Astrocyte (in vitro differentiated cells and primary cell): ENCODE measurements at regions not wholly inside any gene's neighbourhood (a gene's known extent, or its start where the extent isn't known, plus 50 kb on each side); places are given as distances from the start of the nearest gene placed in this dataset.

ENCODE experiments used
- DNase-seq: peaks from one replicate; pipeline ENCODE4 v3.0.0-alpha.2; 2010; ENCODE audit warnings: low read depth
- FAIRE-seq: peaks from 2 replicates; lab custom pipeline; 2011; peaks lifted over from hg19 to GRCh38; lab: Jason Lieb, UNC
- H2AFZ ChIP-seq: 2 replicates; pipeline ENCODE4 v1.6.0; 2012; ENCODE audit warnings: low read depth, low read length, inconsistent platforms
- H3K27ac ChIP-seq: 2 replicates; pipeline ENCODE4 v1.5.1; 2011; ENCODE audit warnings: low read depth, low read length, inconsistent platforms
- H3K27me3 ChIP-seq: 2 replicates; pipeline ENCODE4 v1.6.0; 2011; ENCODE audit warnings: low read length, inconsistent platforms; ENCODE audit not compliant: insufficient read depth
- H3K36me3 ChIP-seq: 2 replicates; pipeline ENCODE4 v1.5.1; 2011; ENCODE audit warnings: low read length, inconsistent platforms; ENCODE audit not compliant: insufficient read depth
- H3K4me1 ChIP-seq: 2 replicates; pipeline ENCODE4 v1.5.1; 2011; ENCODE audit warnings: low read length, inconsistent platforms; ENCODE audit not compliant: insufficient read depth
- H3K4me2 ChIP-seq: 2 replicates; pipeline ENCODE4 v1.6.0; 2012; ENCODE audit warnings: low read length, inconsistent platforms
- H3K4me3 ChIP-seq: 2 replicates; pipeline ENCODE4 v1.5.1; 2011; ENCODE audit warnings: low read depth, mild to moderate bottlenecking, low read length, inconsistent platforms; ENCODE audit not compliant: insufficient read depth
- H3K79me2 ChIP-seq: 2 replicates; pipeline ENCODE4 v1.6.0; 2012; ENCODE audit warnings: mild to moderate bottlenecking, low read length, inconsistent platforms; ENCODE audit not compliant: insufficient read depth
- H3K9ac ChIP-seq: 2 replicates; pipeline ENCODE4 v1.6.0; 2012; ENCODE audit warnings: mild to moderate bottlenecking, low read length, inconsistent platforms
- H3K9me3 ChIP-seq: 2 replicates; pipeline ENCODE4 v1.5.1; 2012; ENCODE audit warnings: low read depth, mild to moderate bottlenecking, low read length, inconsistent platforms; ENCODE audit not compliant: insufficient read depth
- H4K20me1 ChIP-seq: 2 replicates; pipeline ENCODE4 v1.6.0; 2012; ENCODE audit warnings: low read length, inconsistent platforms; ENCODE audit not compliant: insufficient read depth
- H3K27ac Mint-ChIP-seq: one replicate; pipeline ENCODE4 v1.8.0; 2021; ENCODE audit warnings: mild to moderate bottlenecking, mixed read lengths; ENCODE audit not compliant: unreplicated experiment
- H3K27me3 Mint-ChIP-seq: one replicate; pipeline ENCODE4 v1.8.0; 2021; ENCODE audit warnings: low read depth, mixed read lengths; ENCODE audit not compliant: unreplicated experiment
- H3K36me3 Mint-ChIP-seq: one replicate; pipeline ENCODE4 v1.8.0; 2021; ENCODE audit warnings: low read depth, mixed read lengths; ENCODE audit not compliant: unreplicated experiment
- H3K4me1 Mint-ChIP-seq: one replicate; pipeline ENCODE4 v1.8.0; 2021; ENCODE audit warnings: low read depth, mixed read lengths; ENCODE audit not compliant: unreplicated experiment
- H3K4me3 Mint-ChIP-seq: one replicate; pipeline ENCODE4 v1.8.0; 2021; ENCODE audit warnings: mild to moderate bottlenecking, moderate library complexity, mixed read lengths; ENCODE audit not compliant: unreplicated experiment
- H3K9me3 Mint-ChIP-seq: one replicate; pipeline ENCODE4 v1.8.0; 2021; ENCODE audit warnings: mild to moderate bottlenecking, mixed read lengths; ENCODE audit not compliant: unreplicated experiment
- CTCF ChIP-seq: IDR thresholded peaks from 2 replicates; pipeline ENCODE4 v1.5.1; 2011; ENCODE audit warnings: low read depth, mild to moderate bottlenecking, inconsistent platforms, low read length, moderate library complexity; ENCODE audit not compliant: insufficient read depth
- EZH2 ChIP-seq: IDR thresholded peaks from 2 replicates; pipeline ENCODE4 v1.6.1; 2012; ENCODE audit warnings: mild to moderate bottlenecking, low read length, inconsistent platforms; ENCODE audit not compliant: insufficient read depth

GRCh38 chr18:78579854-78580577, 399.6 kb upstream of the SALL3 start:
- TF ChIP-seq EZH2 (no peak), CTCF (no peak)
- H3K79me2 ChIP-seq, result no peaks in the 10 kb centered on the region
- H3K36me3 ChIP-seq, result no peaks in the 10 kb centered on the region
- Mint-ChIP-seq H3K36me3 (no peaks in the 10 kb centered on the region), H3K27ac (no peak overlapping the region), H3K9me3 (peaks cover 14% of the 10 kb centered on the region), H3K4me1 (no peaks in the 10 kb centered on the region), H3K27me3 (no peaks in the 10 kb centered on the region), H3K4me3 (no peak overlapping the region)
- no peaks in the 10 kb centered on the region for H3K4me1 ChIP-seq
- no peak overlapping the region for H3K27ac ChIP-seq
- H2AFZ ChIP-seq, result no peak overlapping the region
- peaks cover 20% of the 10 kb centered on the region for H3K9me3 ChIP-seq
- no peaks in the 10 kb centered on the region for H3K27me3 ChIP-seq
- FAIRE-seq, result no peak
- H3K9ac ChIP-seq, result no peak overlapping the region
- H3K4me2 ChIP-seq, result no peak overlapping the region
- no peaks in the 10 kb centered on the region for H4K20me1 ChIP-seq
- DNase-seq, result no peak
- H3K4me3 ChIP-seq, result no peak overlapping the region

DNA sequence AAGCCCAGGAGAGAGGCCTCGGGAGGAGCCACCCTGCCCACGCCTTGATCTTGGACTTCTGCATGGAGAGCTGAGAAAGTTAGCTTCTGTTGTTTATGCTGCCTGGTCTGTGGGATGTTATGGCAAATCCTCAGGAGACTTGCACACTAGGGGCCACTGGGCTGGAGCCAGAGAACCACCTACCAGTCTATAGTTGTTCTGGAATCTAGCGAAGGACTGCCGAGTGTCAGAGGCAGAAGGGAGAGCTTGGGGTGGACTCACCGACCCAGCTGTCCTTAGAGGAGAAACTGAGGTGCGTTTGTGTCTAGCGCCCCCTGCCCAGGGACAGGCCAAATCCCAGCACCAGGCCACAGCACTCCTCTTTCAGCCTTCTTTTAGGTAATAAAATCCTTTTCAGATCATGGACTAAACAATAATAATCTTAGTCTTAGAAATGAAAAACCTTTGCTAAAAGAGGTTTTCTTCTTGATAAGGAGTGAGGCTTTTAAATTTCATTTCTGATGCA, 398.7 kb upstream of the SALL3 start:
- Histone ChIP-seq H3K9me3 (peaks cover 17% of the 10 kb centered on the region), H3K4me3 (no peak overlapping the region), H3K36me3 (no peaks in the 10 kb centered on the region), H3K27me3 (no peaks in the 10 kb centered on the region), H3K4me2 (no peak overlapping the region), H4K20me1 (no peaks in the 10 kb centered on the region), H3K27ac (no peak overlapping the region), H3K4me1 (no peaks in the 10 kb centered on the region), H3K9ac (no peak overlapping the region), H3K79me2 (no peaks in the 10 kb centered on the region), H2AFZ (no peak overlapping the region)
- no peaks in the 10 kb centered on the region for H3K36me3 Mint-ChIP-seq
- H3K4me3 Mint-ChIP-seq, result no peak overlapping the region
- no peak overlapping the region for H3K27ac Mint-ChIP-seq
- FAIRE-seq (no peak), DNase-seq (no peak)
- H3K27me3 Mint-ChIP-seq, result no peaks in the 10 kb centered on the region
- H3K4me1 Mint-ChIP-seq, result no peaks in the 10 kb centered on the region
- TF ChIP-seq CTCF (no peak), EZH2 (no peak)
- peaks cover 14% of the 10 kb centered on the region for H3K9me3 Mint-ChIP-seq

DNA sequence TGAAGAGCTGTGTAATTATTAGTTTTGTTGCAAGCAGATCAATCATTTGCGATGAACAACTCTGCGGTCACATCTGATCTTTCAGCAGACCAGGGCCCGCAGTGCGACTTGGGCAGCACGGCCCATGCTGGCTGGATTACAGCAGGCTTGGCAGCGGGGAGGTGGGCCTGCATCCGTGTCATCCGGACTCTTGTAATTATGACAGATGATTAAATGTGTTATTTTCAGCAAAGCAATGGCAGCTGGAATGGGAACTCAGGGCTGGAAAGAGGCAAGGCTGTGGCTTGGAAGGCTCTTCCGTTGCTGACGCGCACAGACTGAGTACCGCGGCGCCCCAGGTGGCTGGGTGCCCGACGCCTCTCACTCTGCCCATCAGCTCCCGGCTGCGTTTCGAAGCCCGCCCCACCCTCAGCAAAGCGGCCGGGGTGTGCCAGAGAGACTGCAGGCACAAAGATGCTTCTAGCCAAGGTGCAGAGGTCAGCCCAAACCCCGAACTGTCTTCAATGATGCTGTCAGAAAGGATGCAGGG, 397.4 kb upstream of the SALL3 start:
- Histone ChIP-seq H3K36me3 (no peaks in the 10 kb centered on the region), H3K27me3 (no peaks in the 10 kb centered on the region), H3K4me1 (peaks cover 5% of the 10 kb centered on the region), H3K4me3 (no peak overlapping the region), H3K4me2 (no peak overlapping the region), H3K27ac (no peak overlapping the region), H3K9me3 (peaks cover 11% of the 10 kb centered on the region), H3K9ac (no peak overlapping the region), H3K79me2 (no peaks in the 10 kb centered on the region), H4K20me1 (no peaks in the 10 kb centered on the region), H2AFZ (no peak overlapping the region)
- Mint-ChIP-seq H3K27me3 (no peaks in the 10 kb centered on the region), H3K9me3 (peaks cover 13% of the 10 kb centered on the region), H3K4me1 (no peaks in the 10 kb centered on the region), H3K4me3 (no peak overlapping the region), H3K36me3 (no peaks in the 10 kb centered on the region), H3K27ac (no peak overlapping the region)
- TF ChIP-seq CTCF, result no peak
- no peak for TF ChIP-seq EZH2
- DNase-seq (no peak), FAIRE-seq (no peak)
